ENCODE measurements at regions not wholly inside any gene's neighbourhood (a gene's known extent, or its start where the extent isn't known, plus 50 kb on each side); places are given as distances from the start of the nearest gene placed in this dataset.

GRCh38 chr17:45719335-45720071 is 64.6 kb upstream of the CRHR1 start:
- TF ChIP-seq, protein P1, sequence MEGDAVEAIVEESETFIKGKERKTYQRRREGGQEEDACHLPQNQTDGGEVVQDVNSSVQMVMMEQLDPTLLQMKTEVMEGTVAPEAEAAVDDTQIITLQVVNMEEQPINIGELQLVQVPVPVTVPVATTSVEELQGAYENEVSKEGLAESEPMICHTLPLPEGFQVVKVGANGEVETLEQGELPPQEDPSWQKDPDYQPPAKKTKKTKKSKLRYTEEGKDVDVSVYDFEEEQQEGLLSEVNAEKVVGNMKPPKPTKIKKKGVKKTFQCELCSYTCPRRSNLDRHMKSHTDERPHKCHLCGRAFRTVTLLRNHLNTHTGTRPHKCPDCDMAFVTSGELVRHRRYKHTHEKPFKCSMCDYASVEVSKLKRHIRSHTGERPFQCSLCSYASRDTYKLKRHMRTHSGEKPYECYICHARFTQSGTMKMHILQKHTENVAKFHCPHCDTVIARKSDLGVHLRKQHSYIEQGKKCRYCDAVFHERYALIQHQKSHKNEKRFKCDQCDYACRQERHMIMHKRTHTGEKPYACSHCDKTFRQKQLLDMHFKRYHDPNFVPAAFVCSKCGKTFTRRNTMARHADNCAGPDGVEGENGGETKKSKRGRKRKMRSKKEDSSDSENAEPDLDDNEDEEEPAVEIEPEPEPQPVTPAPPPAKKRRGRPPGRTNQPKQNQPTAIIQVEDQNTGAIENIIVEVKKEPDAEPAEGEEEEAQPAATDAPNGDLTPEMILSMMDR (IDR thresholded peaks at IDR 0.05 in 8 of 11, conservative IDR thresholded peaks at IDR 0.05 in 3 of 11): no peak
- no peak for TF ChIP-seq POLR2A (IDR thresholded peaks at IDR 0.05)
- TF ChIP-seq POLR2AphosphoS5 (IDR thresholded peaks at IDR 0.05): no peak
